Stimulated activated CD4-positive, alpha-beta T cell treated with anti-CD3 and anti-CD28 coated beads, Interleukin-12 subunit alpha, Interleukin-12 subunit beta, amount 100 ng/mL, for 24 hours (primary cell): ENCODE measurements at regions not wholly inside any gene's neighbourhood (a gene's known extent, or its start where the extent isn't known, plus 50 kb on each side); places are given as distances from the start of the nearest gene placed in this dataset.
"Not testable (repeated sequence)": the region's sequence is repeated elsewhere in the genome, so short reads cannot be mapped to it uniquely, and the experiment has no call there.

Experiments used
- DNase-seq, 2 experiments: peaks; one replicate each; pipeline ENCODE4 v3.0.0-alpha.2; 2020; ENCODE audit warnings: low read depth in 2 of 2

DNA sequence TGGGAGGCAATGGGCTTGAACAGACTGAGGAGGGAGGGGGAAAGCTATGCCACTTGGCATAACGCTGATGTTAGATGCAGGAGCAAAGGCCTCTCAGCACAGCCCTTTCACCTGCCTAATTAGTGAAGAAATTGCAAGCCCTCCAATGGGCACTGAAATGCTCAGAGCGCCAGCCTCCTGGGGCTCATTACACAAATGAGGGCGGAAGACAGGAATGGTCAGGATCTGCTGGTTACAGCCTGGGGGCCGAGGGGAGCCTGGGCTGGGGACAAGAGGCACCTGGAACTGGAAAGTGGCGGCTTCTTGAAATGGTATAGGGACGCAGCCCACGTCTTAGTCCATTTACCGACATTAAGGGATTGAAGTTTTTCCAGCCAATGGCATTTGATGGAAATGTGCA is 50.2 kb upstream of the PLET1 start:
- no peak for DNase-seq

DNA sequence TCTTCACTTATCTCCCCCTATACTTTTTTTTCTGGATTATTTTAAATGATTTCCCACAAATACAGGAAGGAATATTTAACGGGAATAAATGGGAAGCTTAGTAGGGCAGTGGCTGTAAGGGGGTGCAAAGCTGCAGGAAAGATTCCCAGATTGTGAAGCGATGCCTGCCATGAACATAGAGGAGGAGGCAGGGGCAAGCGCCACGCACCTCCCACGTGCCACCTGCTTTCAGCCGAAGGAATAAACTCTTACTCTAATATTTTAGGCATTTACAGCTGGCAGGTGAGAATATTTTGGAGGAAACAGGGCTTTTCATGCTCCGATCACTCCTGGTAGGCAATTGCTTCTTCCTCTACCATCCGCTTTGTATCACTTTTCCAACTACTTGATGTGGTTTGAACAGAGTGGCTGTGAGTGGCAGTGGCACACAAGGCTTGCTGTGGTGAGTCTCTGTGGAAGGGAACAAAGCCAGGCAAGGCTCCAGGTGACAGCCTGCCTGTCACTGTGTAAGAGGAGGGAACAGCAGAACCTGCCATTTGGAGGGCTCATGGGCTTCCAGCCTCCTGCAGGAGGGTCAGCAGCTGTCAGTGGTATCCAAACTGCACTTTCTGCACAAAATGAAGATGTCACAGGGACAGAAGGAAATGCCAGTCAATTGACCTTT is 54.5 kb upstream of the PLET1 start:
- no peak for DNase-seq

- no peak for DNase-seq
These were observed 55.4 kb upstream of the PLET1 start for GRCh38 chr11:112315861-112316739.

DNA sequence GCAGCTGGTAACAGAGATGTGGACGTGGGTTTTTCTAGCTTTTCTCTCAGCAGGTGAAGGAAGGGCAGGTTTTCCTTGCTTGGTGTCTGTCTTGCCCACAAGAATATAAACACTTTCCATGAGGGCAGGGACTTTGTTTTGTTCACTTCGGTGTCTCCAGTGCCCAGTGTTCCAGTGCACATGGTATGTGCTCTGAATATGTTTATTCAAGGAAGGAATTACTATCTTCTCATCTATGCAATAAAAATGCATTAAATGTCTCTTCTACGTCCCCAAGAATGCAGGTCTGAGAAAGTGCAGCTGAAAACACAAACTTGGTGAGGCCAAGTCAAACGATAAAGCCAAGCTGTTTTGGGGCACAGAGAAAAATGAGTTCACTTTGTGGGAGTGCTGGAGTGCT is 56.3 kb upstream of the PLET1 start:
- DNase-seq, result no peak

DNA sequence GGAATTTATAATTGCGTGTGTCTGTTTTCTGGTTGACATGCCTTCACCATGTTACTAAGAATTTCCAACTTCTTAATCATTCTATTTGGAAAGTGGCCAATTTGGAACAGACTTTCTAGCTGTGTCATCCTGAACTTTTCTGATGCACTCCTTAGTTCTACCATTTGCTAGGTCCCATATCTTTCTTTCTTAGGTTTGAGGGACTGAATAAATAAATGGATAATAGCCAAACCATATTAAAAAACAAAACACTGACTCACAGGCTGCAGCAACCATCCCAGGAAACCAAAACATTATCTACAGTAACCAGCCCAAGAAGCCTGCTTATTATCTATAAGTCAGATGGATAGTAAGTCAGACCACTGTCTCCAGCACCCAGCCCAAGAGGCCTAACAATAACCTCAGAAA is 57.5 kb upstream of the PLET1 start:
- no peak for DNase-seq

- DNase-seq, result no peak
These were observed 58.0 kb upstream of the PLET1 start for GRCh38 chr11:112318661-112319060.

DNA sequence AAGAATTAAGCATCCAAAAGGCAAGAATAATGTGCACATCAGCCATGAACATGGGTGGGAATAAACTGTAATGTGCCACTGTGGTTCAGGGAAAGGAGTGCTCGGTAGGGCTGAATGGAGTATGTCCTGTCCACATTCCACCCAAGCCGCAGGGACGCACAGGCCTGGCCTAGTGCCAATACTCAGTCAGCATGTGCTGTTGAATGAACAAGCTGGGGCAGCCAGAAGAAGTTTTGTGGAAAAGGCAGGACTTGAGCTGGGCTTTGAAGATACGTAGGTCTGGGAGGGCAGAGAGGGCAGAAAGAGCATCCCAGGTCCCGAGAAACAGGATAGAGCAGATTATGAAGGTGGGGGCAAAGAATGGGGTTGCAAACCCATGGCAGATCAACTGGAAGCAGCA is 60.0 kb upstream of the PLET1 start:
- no peak for DNase-seq

DNA sequence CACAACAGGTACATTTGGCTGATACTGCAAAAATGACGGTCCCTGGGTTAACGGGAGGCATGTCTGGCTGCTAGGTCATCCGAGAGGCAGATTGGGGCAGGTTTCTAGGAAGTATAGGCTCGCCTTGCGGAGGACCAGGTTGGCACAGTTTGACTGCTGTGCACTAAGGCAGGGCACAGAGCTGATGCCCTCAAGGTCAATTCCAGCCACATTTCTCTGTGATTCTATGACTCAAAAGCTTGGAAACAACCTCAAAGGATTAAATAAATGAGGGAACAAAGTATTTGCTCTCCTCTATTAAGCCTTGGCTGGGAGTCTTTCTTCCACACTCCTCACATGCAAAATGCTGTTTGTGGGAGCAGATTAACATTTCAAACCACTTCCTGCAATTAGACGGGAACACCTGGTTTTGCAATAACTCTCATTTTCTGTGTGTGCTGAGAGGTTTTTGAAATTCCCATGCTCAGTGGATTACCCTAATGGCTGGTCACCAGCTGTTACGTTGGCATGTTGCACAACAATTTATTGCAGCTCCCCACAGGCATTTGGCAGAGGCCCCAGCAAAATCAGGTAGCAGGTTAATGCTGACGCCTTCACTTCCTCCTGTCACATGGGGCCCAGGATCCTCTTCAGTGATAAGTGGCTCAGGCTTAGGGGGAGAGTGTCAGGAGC is 61.0 kb upstream of the PLET1 start:
- DNase-seq, result no peak

- no peak for DNase-seq
These were observed 61.6 kb upstream of the PLET1 start for GRCh38 chr11:112322173-112322790.

- no peak for DNase-seq
These were observed 73.7 kb upstream of the PLET1 start for GRCh38 chr11:112334381-112334780.

DNA sequence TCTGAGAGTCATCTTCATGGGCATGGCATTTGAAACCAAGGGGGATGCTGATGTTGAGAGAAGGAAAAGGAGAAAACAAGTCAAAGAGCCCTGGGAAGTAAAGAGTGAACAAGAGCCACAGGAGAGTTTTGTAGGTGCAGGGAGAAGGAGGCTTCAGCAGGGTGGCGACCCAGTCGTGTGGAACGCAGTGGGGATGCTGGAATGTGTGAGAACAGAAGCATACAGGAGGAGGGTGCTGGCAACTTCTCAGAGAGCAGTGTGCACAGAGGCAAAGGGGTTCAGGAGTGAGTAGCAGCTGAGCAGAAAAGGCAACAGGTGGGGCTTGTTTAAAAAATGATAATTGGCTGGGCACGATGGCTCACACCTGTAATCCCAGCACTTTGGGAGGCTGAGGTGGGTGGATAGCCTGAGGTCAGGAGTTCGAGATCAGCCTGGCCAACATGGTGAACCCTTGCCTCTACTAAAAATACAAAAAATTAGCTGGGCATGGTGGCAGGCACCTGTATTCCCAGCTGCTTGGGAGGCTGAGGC is 75.8 kb upstream of the PLET1 start:
- no peak for DNase-seq

GRCh38 chr11:112339566-112339965 is 78.9 kb upstream of the PLET1 start:
- no peak for DNase-seq

DNA sequence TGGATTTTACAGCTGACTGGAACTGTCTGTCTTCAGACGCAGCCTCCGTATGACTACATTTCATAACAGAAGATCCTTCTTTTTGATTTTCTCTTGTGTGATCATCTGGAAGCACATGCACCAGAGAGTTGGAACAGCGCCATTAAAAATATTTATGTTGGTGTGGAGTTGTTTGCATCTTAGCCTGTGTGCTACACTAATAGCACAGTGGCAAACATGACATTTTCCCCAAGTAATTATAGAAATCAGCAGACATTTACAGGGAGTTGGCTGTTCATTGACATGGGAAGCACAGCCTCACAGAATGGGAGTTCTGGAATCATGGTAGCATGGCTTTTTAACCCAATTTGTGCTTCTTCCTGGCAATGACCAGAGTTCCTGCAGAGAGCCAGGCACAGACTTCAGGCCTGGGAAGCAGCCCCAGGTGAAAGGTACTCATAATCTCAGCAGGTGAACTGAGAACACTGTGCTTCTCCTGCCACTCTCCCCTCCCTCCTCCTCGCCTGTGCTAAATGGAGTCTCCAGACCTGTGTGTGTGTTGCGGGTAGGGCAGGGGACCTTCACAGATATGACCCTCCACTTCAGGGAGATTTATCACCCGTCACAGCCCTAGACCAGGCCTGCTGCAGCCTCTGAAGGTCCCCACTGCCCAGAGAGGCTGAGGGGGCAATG is 82.8 kb upstream of the PLET1 start:
- no peak for DNase-seq

- no peak for DNase-seq
These were observed 83.4 kb upstream of the PLET1 start for GRCh38 chr11:112344040-112344413.

- DNase-seq, result no peak
These were observed 84.5 kb upstream of the PLET1 start for GRCh38 chr11:112345166-112345565.

GRCh38 chr11:112345706-112346105 is 85.0 kb upstream of the PLET1 start:
- no peak for DNase-seq

DNA sequence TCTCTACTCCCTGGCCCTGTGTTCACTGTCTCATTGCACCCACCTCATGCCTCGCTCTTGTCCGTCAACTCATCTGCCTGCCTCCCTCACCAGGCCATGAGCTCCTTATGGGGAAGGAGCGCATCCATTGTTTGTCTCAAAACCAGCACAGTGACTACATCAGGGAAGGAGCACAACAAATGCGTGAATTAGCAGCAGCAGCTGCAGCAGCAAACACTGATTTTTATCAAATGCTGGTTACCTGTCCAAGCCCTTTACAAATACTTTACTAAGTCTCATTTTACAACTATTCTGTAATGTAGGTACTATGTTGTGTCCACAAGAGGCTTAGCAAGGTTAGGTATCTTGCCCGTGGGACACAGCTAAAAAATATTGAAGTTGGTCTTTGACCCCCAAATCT is 85.9 kb upstream of the PLET1 start:
- DNase-seq, result no peak

DNA sequence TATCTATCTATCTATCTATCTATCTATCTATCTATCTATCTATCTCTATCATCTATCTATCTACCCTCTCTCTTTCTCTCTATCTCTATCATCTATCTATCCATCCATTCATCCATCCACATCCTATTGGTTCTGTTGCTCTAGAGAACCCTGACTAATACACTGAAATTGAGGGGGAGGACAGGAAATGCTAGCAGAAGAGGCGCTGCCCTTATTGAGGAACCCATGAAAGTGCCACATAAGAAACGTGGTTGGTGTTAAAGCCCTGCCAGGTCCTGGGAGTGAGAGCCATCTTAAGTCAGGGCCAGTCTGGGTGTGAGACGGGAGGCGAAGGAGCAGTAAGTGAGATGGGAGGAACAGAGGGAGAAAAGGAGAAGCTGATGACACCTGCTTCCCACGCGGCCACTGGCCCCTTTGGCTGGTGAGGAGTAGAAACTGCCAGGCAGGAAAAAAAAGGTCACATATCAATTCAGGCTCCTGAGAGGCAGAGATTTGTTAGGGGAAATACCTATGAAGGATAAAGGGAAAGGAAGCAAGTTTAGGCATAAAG is 87.9 kb upstream of the PLET1 start:
- no peak for DNase-seq

GRCh38 chr11:112351423-112351822 is 90.8 kb upstream of the PLET1 start:
- DNase-seq, result not testable (repeated sequence)

DNA sequence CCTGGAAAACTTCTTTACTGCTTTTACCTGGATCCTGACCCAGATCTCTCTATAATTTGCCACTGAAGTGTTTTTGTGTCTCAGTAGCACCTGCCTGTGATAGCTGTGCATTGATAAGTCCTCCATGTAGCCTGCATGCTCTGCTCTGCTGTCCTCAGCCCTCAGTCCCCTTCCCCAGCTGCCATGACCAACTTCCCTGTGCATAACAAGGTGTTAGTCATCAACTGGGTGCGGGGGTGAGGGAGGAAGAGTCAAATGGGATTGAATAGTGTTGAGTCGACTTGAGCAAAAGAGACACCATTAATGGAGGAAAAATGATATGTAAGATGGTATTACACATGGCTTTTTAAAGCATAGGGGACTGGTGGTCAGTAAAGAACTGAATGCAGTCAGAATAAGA is 92.2 kb upstream of the PLET1 start:
- DNase-seq, result no peak

- DNase-seq, result no peak
These were observed 93.7 kb upstream of the PLET1 start for GRCh38 chr11:112354364-112354763.
